HCT116 (cell line): ENCODE measurements at regions not wholly inside any gene's neighbourhood (a gene's known extent, or its start where the extent isn't known, plus 50 kb on each side); places are given as distances from the start of the nearest gene placed in this dataset.

Experiments
- ATAC-seq: fragments of 200-7000 bp; cut with Tn5 transposase; 2 replicates; pipeline ENCODE4 v1.9.1; 2020; ENCODE audit warnings: mild to moderate bottlenecking, moderate library complexity
- BruUV-seq: library from RNA; stranded (reverse); fragments of 400-500 nt; replicated peaks from 2 replicates; lab custom pipeline; 2021; lab: Mats Ljungman, UMichigan
- CTCF ChIA-PET: fragments of 300-600 bp; sonication (Branson Sonifier 250); formaldehyde crosslinking; loops from one replicate; lab custom pipeline; 2021; ENCODE audit warnings: antibody characterized with exemption; lab: Charles Lee
- POLR2A ChIA-PET: fragments of 300-600, 350-600 bp; sonication (Branson Sonifier 250); formaldehyde crosslinking; loops from one replicate; lab custom pipeline; 2021; ENCODE audit warnings: antibody characterized with exemption; lab: Charles Lee
- RAD21 ChIA-PET, 2 experiments: fragments of 300-600 bp; sonication (Branson Sonifier 250); formaldehyde crosslinking; loops; one replicate each; lab custom pipeline; 2023; ENCODE audit warnings: low total read pairs in 2 of 2; ENCODE audit not compliant: uncharacterized antibody in 2 of 2, unreplicated experiment in 2 of 2, low non-redundant PET in 1 of 2; lab: Charles Lee
- DNase-seq: peaks from one replicate; pipeline ENCODE4 v3.0.0-alpha.2; 2010; ENCODE audit warnings: low read depth, low spot score
- H2AFZ ChIP-seq: fragments of 200-600 bp; shearing (Covaris generic), sonication (generic); 2 replicates; pipeline ENCODE4 v1.6.1; 2017; ENCODE audit warnings: low read depth, mixed run types, mixed read lengths, antibody characterized with exemption, low read length; ENCODE audit not compliant: poor library complexity, severe bottlenecking
- H3K27ac ChIP-seq: 2 replicates; pipeline ENCODE4 v1.5.1; 2012; ENCODE audit warnings: low read depth, low read length
- H3K27me3 ChIP-seq: fragments of 200-600 bp; sonication (generic); 2 replicates; pipeline ENCODE4 v1.6.1; 2016; ENCODE audit warnings: mixed run types, low read length, mixed read lengths; ENCODE audit not compliant: insufficient read depth
- H3K36me3 ChIP-seq, 2 experiments: fragments of 200-500 bp in 1 of 2; fragments of 200-600 bp in 1 of 2; sonication (Bioruptor generic) in 1 of 2; sonication (generic) in 1 of 2; 2 replicates each; pipeline versions ENCODE4 v1.5.1 to v1.6.1; 2014 to 2016; ENCODE audit warnings: low read length in 2 of 2, inconsistent platforms in 1 of 2, mixed read lengths in 1 of 2, mixed run types in 1 of 2; ENCODE audit not compliant: insufficient read depth in 2 of 2, control insufficient read depth in 1 of 2
- H3K4me1 ChIP-seq, 2 experiments: fragments of 200-600 bp in 1 of 2; sonication (generic) in 1 of 2; 2 replicates each; pipeline versions ENCODE4 v1.5.1 to v1.6.1; 2012 to 2017; ENCODE audit warnings: low read length in 2 of 2, inconsistent platforms in 1 of 2, mild to moderate bottlenecking in 1 of 2, mixed read lengths in 1 of 2, mixed run types in 1 of 2, moderate library complexity in 1 of 2; ENCODE audit not compliant: insufficient read depth in 2 of 2, control insufficient read depth in 1 of 2
- H3K4me2 ChIP-seq: fragments of 200-600 bp; sonication (generic); 2 replicates; pipeline ENCODE4 v1.6.1; 2017; ENCODE audit warnings: mixed run types, low read length, mixed read lengths
- H3K4me3 ChIP-seq, 2 experiments: fragments of 200-600 bp in 1 of 2; sonication (generic) in 1 of 2; replicated peaks in 1 of 2; 2 replicates each; pipeline ENCODE4 v1.5.1; 2011 to 2016; ENCODE audit warnings: low read length in 2 of 2, control low read depth in 1 of 2, low read depth in 1 of 2, mild to moderate bottlenecking in 1 of 2, mixed read lengths in 1 of 2, mixed run types in 1 of 2
- H3K79me2 ChIP-seq: fragments of 200-600 bp; sonication (generic); 2 replicates; pipeline ENCODE4 v1.6.1; 2017; ENCODE audit warnings: mild to moderate bottlenecking, mixed run types, low read length, moderate library complexity, mixed read lengths; ENCODE audit not compliant: insufficient read depth
- H3K9ac ChIP-seq: fragments of 200-600 bp; sonication (generic); 2 replicates; pipeline ENCODE4 v1.6.1; 2016; ENCODE audit warnings: low read length, mixed read lengths
- H3K9me2 ChIP-seq: fragments of 200-600 bp; sonication (generic), shearing (Covaris generic); 2 replicates; pipeline ENCODE4 v1.6.1; 2017; ENCODE audit warnings: mixed run types, mild to moderate bottlenecking, moderate library complexity; ENCODE audit not compliant: insufficient read depth
- H3K9me3 ChIP-seq, 2 experiments: fragments of 200-500 bp in 1 of 2; fragments of 200-600 bp in 1 of 2; sonication (Bioruptor generic) in 1 of 2; sonication (generic) in 1 of 2; 2 replicates each; pipeline ENCODE4 v1.6.1; 2014 to 2017; ENCODE audit warnings: low read length in 2 of 2, mixed read lengths in 2 of 2, inconsistent platforms in 1 of 2, low read depth in 1 of 2, mild to moderate bottlenecking in 1 of 2, mixed run types in 1 of 2, moderate library complexity in 1 of 2; ENCODE audit not compliant: control insufficient read depth in 1 of 2, insufficient read depth in 1 of 2
- H4K20me1 ChIP-seq: fragments of 200-600 bp; sonication (generic), shearing (Covaris generic); 2 replicates; pipeline ENCODE4 v1.6.1; 2017; ENCODE audit warnings: mixed run types, mild to moderate bottlenecking, moderate library complexity; ENCODE audit not compliant: insufficient read depth
- CBX3 ChIP-seq: IDR thresholded peaks from 2 replicates; pipeline ENCODE4 v1.6.1; 2012; ENCODE audit warnings: low read depth
- CEBPB ChIP-seq: IDR thresholded peaks from 2 replicates; pipeline ENCODE4 v1.6.1; 2012; ENCODE audit warnings: low read depth
- CTCF ChIP-seq, 3 experiments: fragments of 200-600 bp in 1 of 3; sonication (generic) in 1 of 3; IDR thresholded peaks in 2 of 3; conservative IDR thresholded peaks in 1 of 3; 2 replicates each; pipeline ENCODE4 v1.5.1; 2012 to 2017; ENCODE audit warnings: low read depth in 2 of 3, low read length in 2 of 3, antibody characterized with exemption in 1 of 3, borderline replicate concordance in 1 of 3, control low read depth in 1 of 3, mild to moderate bottlenecking in 1 of 3, mixed read lengths in 1 of 3, mixed run types in 1 of 3, moderate library complexity in 1 of 3; ENCODE audit not compliant: insufficient read depth in 1 of 3
- ELF1 ChIP-seq: IDR thresholded peaks from 2 replicates; pipeline ENCODE4 v1.6.1; 2012; ENCODE audit warnings: low read depth, borderline replicate concordance
- EZH2phosphoT487 ChIP-seq: fragments of 200-600 bp; IDR thresholded peaks from 2 replicates; pipeline ENCODE4 v1.6.1; 2018; ENCODE audit warnings: antibody characterized with exemption, borderline replicate concordance
- FOSL1 ChIP-seq: IDR thresholded peaks from 2 replicates; pipeline ENCODE4 v1.6.1; 2012; ENCODE audit warnings: low read depth
- POLR2A ChIP-seq: IDR thresholded peaks from 2 replicates; pipeline ENCODE4 v1.7.0; 2011; ENCODE audit warnings: borderline replicate concordance; ENCODE audit not compliant: insufficient read depth, insufficient read length; ENCODE audit errors: extremely low read depth
- RAD21 ChIP-seq: IDR thresholded peaks from 2 replicates; pipeline ENCODE4 v1.6.1; 2012; ENCODE audit warnings: low read depth, mild to moderate bottlenecking
- SIN3A ChIP-seq: IDR thresholded peaks from 2 replicates; pipeline ENCODE4 v1.6.1; 2012; ENCODE audit warnings: low read depth
- SP1 ChIP-seq: IDR thresholded peaks from 2 replicates; pipeline ENCODE4 v1.6.1; 2012; ENCODE audit warnings: low read depth
- SRF ChIP-seq: IDR thresholded peaks from 2 replicates; pipeline ENCODE4 v1.6.1; 2012; ENCODE audit warnings: low read depth
- TCF7L2 ChIP-seq: IDR thresholded peaks from 2 replicates; pipeline ENCODE4 v1.7.0; 2011; ENCODE audit warnings: borderline replicate concordance, inconsistent platforms; ENCODE audit not compliant: insufficient read depth, insufficient read length; ENCODE audit errors: extremely low read depth
- ZBTB33 ChIP-seq: IDR thresholded peaks from 2 replicates; pipeline ENCODE4 v1.6.1; 2011; ENCODE audit warnings: mild to moderate bottlenecking, low read length, moderate library complexity; ENCODE audit not compliant: insufficient replicate concordance; ENCODE audit errors: extremely low read depth
- ZFX ChIP-seq: fragments of 450-650 bp; IDR thresholded peaks from 2 replicates; pipeline ENCODE4 v1.6.1; 2017
- ZNF274 ChIP-seq: fragments of 200-500 bp; sonication (Bioruptor generic); IDR thresholded peaks from 2 replicates; pipeline ENCODE4 v1.6.1; 2014; ENCODE audit warnings: mild to moderate bottlenecking, low read depth, low read length, inconsistent platforms
- intact Hi-C: fragments of 100-400 bp; cut with micrococcal nuclease; formaldehyde crosslinking; loops from 2 replicates; pipeline ENCODE4 v1.10.0; 2022
- TF ChIP-seq, protein P1 (sequence below): IDR thresholded peaks from 2 replicates; pipeline ENCODE4 v1.6.1; 2012
- TF ChIP-seq, protein P2 (sequence below): IDR thresholded peaks from 2 replicates; pipeline ENCODE4 v1.6.1; 2012

- BruUV-seq, result no TSS peak
- DNase-seq, result no peak
Measured at GRCh38 chr16:59210955-59211541, 476.9 kb upstream of the GOT2 start.

More at GRCh38 chr16:59210955-59211541, 476.9 kb upstream of the GOT2 start:
- H3K9ac ChIP-seq, result no peak overlapping the region
- no peak overlapping the region for H3K4me2 ChIP-seq
- H3K9me2 ChIP-seq, result no peaks in the 10 kb centered on the region
- H3K79me2 ChIP-seq, result no peaks in the 10 kb centered on the region
- TF ChIP-seq ZFX, result no peak
- TF ChIP-seq POLR2A, result no peak
- no peak for TF ChIP-seq ELF1
- no peak for TF ChIP-seq FOSL1
- no peak for TF ChIP-seq SIN3A
- no peak for TF ChIP-seq ZBTB33
- TF ChIP-seq CEBPB, result no peak
- no peak for TF ChIP-seq TCF7L2
- TF ChIP-seq SP1, result no peak
- TF ChIP-seq, protein P1, sequence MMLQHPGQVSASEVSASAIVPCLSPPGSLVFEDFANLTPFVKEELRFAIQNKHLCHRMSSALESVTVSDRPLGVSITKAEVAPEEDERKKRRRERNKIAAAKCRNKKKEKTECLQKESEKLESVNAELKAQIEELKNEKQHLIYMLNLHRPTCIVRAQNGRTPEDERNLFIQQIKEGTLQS, result no peak
- TF ChIP-seq CTCF (IDR thresholded peaks at IDR 0.05 in 2 of 3, conservative IDR thresholded peaks at IDR 0.05 in 1 of 3; ENCODE audit: borderline replicate concordance in 1 of 3, insufficient read depth in 1 of 3, low read depth in 2 of 3, low read length in 2 of 3), result no peak
- no peak for TF ChIP-seq EZH2phosphoT487
- TF ChIP-seq, protein P2, sequence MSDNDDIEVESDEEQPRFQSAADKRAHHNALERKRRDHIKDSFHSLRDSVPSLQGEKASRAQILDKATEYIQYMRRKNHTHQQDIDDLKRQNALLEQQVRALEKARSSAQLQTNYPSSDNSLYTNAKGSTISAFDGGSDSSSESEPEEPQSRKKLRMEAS, result no peak
- no peak for TF ChIP-seq SRF
- TF ChIP-seq ZNF274, result no peak
- TF ChIP-seq RAD21, result no peak
- TF ChIP-seq CBX3, result no peak
- TF ChIP-seq, all 23 proteins: peak for 0
- H3K27ac ChIP-seq, result no peak overlapping the region
- intact Hi-C loops, result no loop called here
- no peaks in the 10 kb centered on the region for H3K27me3 ChIP-seq
- no peak overlapping the region for H3K4me3 ChIP-seq
- ChIA-PET CTCF (no interaction called here), POLR2A (no interaction called here), RAD21 (no interaction called here)
- H2AFZ ChIP-seq, result no peak overlapping the region
- no peak for ATAC-seq
- peaks cover 4% of the 10 kb centered on the region in 2 experiments; a peak in 2 of 4 replicates for H3K9me3 ChIP-seq
- H3K4me1 ChIP-seq, result no peaks in the 10 kb centered on the region
- no peaks in the 10 kb centered on the region for H4K20me1 ChIP-seq
- H3K36me3 ChIP-seq, result no peaks in the 10 kb centered on the region
